HEK293 (cell line): ENCODE measurements at regions not wholly inside any gene's neighbourhood (a gene's known extent, or its start where the extent isn't known, plus 50 kb on each side); places are given as distances from the start of the nearest gene placed in this dataset.
"Not testable (repeated sequence)": the region's sequence is repeated elsewhere in the genome, so short reads cannot be mapped to it uniquely, and the experiment has no call there.

ENCODE experiments used
- CTCF ChIA-PET: fragments of 350-600 bp; formaldehyde crosslinking; extraction: SDS; loops from one replicate; lab custom pipeline; 2021; ENCODE audit warnings: antibody characterized with exemption; lab: Yijun Ruan, JAX
- POLR2A ChIA-PET: fragments of 300-600 bp; formaldehyde crosslinking; extraction: SDS; loops from one replicate; lab custom pipeline; 2020; ENCODE audit warnings: antibody characterized with exemption, inconsistent platforms; lab: Yijun Ruan, JAX
- H3K27ac ChIP-seq: fragments of 200-500 bp; sonication (Bioruptor generic); 2 replicates; pipeline ENCODE4 v1.5.1; 2014; ENCODE audit warnings: low read depth, low read length, control low read depth, inconsistent platforms; ENCODE audit errors: extremely low read depth
- H3K36me3 ChIP-seq, 2 experiments: fragments of 200-500 bp in 1 of 2; sonication (Bioruptor generic) in 1 of 2; 1 replicate in 1 of 2; 2 replicates in 1 of 2; pipeline ENCODE4 v1.5.1; 2014 to 2017; ENCODE audit warnings: inconsistent platforms in 2 of 2, low read length in 2 of 2; ENCODE audit not compliant: control insufficient read depth in 2 of 2, insufficient read depth in 1 of 2
- H3K4me1 ChIP-seq: fragments of 200-500 bp; sonication (Bioruptor generic); 2 replicates; pipeline ENCODE4 v1.5.1; 2014; ENCODE audit warnings: mild to moderate bottlenecking, low read length, inconsistent platforms; ENCODE audit not compliant: control insufficient read depth, insufficient read depth
- H3K4me3 ChIP-seq: 2 replicates; pipeline ENCODE4 v1.5.1; 2011; ENCODE audit warnings: low read depth, mild to moderate bottlenecking, control low read depth, low read length, moderate library complexity
- H3K9me3 ChIP-seq: fragments of 200-500 bp; sonication (Bioruptor generic); 2 replicates; pipeline ENCODE4 v1.5.1; 2014; ENCODE audit warnings: low read depth, low read length, inconsistent platforms; ENCODE audit not compliant: control insufficient read depth, insufficient read depth
- BCL11B ChIP-seq: fragments of 450-650 bp; formaldehyde crosslinking; IDR thresholded peaks from 2 replicates; pipeline ENCODE4 v1.5.1; 2016; ENCODE audit warnings: low read depth, missing biosample characterization, missing genetic modification characterization
- EGR2 ChIP-seq: fragments of 450-650 bp; formaldehyde crosslinking; IDR thresholded peaks from 2 replicates; pipeline ENCODE4 v1.5.1; 2016; ENCODE audit warnings: low read depth, missing biosample characterization, missing genetic modification characterization
- GLI2 ChIP-seq: fragments of 450-650 bp; formaldehyde crosslinking; IDR thresholded peaks from 2 replicates; pipeline ENCODE4; 2017; ENCODE audit warnings: missing biosample characterization, missing genetic modification characterization, low read depth, borderline replicate concordance
- HOXD13 ChIP-seq: sonication (generic); formaldehyde crosslinking; IDR thresholded peaks from 2 replicates; pipeline ENCODE4 v1.8.0; 2022; ENCODE audit warnings: missing genetic modification reagents, borderline replicate concordance
- KLF10 ChIP-seq: fragments of 450-650 bp; IDR thresholded peaks from 2 replicates; pipeline ENCODE4 v1.5.1; 2018; ENCODE audit warnings: missing biosample characterization, mild to moderate bottlenecking, missing genetic modification characterization
- SALL2 ChIP-seq: fragments of 450-650 bp; formaldehyde crosslinking; IDR thresholded peaks from 2 replicates; pipeline ENCODE4 v1.5.0; 2017; ENCODE audit warnings: missing biosample characterization, mild to moderate bottlenecking, missing genetic modification characterization, borderline replicate concordance
- SCRT1 ChIP-seq: fragments of 450-650 bp; formaldehyde crosslinking; IDR thresholded peaks from 2 replicates; pipeline ENCODE4 v1.5.1; 2016; ENCODE audit warnings: missing biosample characterization, missing genetic modification characterization, borderline replicate concordance
- SCRT2 ChIP-seq: fragments of 450-650 bp; formaldehyde crosslinking; IDR thresholded peaks from 2 replicates; pipeline ENCODE4 v1.5.1; 2016; ENCODE audit warnings: missing biosample characterization, missing genetic modification characterization
- ZBTB1 ChIP-seq: fragments of 450-650 bp; formaldehyde crosslinking; IDR thresholded peaks from 2 replicates; pipeline ENCODE4 v1.5.1; 2016; ENCODE audit warnings: missing biosample characterization, missing genetic modification characterization
- ZBTB48 ChIP-seq: fragments of 450-650 bp; formaldehyde crosslinking; IDR thresholded peaks from 2 replicates; pipeline ENCODE4 v1.5.1; 2016; ENCODE audit warnings: missing biosample characterization, missing genetic modification characterization
- ZNF157 ChIP-seq: fragments of 450-650 bp; formaldehyde crosslinking; IDR thresholded peaks from 2 replicates; pipeline ENCODE4 v1.5.1; 2016; ENCODE audit warnings: missing biosample characterization, missing genetic modification characterization
- ZNF175 ChIP-seq: fragments of 450-650 bp; formaldehyde crosslinking; IDR thresholded peaks from 2 replicates; pipeline ENCODE4 v1.5.1; 2016; ENCODE audit warnings: missing biosample characterization, missing genetic modification characterization
- ZNF221 ChIP-seq: fragments of 450-650 bp; formaldehyde crosslinking; IDR thresholded peaks from 2 replicates; pipeline ENCODE4 v1.5.1; 2017; ENCODE audit warnings: missing biosample characterization, missing genetic modification characterization, borderline replicate concordance
- ZNF266 ChIP-seq: fragments of 450-650 bp; formaldehyde crosslinking; IDR thresholded peaks from 2 replicates; pipeline ENCODE4 v1.5.1; 2016; ENCODE audit warnings: missing biosample characterization, missing genetic modification characterization, low read depth
- ZNF302 ChIP-seq: fragments of 450-650 bp; formaldehyde crosslinking; IDR thresholded peaks from 2 replicates; pipeline ENCODE4 v1.5.1; 2016; ENCODE audit warnings: missing biosample characterization, missing genetic modification characterization, low read depth
- ZNF37A ChIP-seq: fragments of 450-650 bp; IDR thresholded peaks from 2 replicates; pipeline ENCODE4 v1.5.1; 2018; ENCODE audit warnings: missing biosample characterization, missing genetic modification characterization
- ZNF473 ChIP-seq: fragments of 450-650 bp; formaldehyde crosslinking; IDR thresholded peaks from 2 replicates; pipeline ENCODE4 v1.5.1; 2017; ENCODE audit warnings: missing biosample characterization, missing genetic modification characterization
- ZNF670 ChIP-seq: fragments of 450-650 bp; formaldehyde crosslinking; IDR thresholded peaks from 2 replicates; pipeline ENCODE4 v1.5.1; 2016; ENCODE audit warnings: missing biosample characterization, missing genetic modification characterization, low read depth
- TF ChIP-seq, protein P1 (sequence below): fragments of 450-650 bp; IDR thresholded peaks from 2 replicates; pipeline ENCODE4 v1.5.1; 2018; ENCODE audit warnings: missing biosample characterization, missing genetic modification characterization

DNA sequence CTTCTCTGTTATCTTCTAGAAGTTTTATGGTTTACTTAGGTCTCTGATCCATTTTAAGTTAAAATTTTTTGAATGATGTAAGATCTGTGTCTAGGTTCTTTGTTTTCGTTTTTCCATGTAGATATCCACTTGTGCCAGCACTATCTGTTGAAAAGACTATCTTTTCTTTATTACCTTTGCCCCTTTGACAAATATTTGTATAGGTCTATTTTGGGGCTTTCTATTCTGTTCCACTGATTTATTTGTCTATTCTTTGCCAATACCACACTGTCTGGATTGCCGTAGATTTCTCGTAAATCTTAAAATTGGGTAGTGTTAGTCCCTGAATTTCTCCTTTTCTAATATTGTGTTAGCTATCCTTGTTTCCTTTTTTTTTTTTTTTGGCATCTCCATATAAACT, 71.4 kb upstream of the PDSS1 start (continued):
- TF ChIP-seq, protein P1, sequence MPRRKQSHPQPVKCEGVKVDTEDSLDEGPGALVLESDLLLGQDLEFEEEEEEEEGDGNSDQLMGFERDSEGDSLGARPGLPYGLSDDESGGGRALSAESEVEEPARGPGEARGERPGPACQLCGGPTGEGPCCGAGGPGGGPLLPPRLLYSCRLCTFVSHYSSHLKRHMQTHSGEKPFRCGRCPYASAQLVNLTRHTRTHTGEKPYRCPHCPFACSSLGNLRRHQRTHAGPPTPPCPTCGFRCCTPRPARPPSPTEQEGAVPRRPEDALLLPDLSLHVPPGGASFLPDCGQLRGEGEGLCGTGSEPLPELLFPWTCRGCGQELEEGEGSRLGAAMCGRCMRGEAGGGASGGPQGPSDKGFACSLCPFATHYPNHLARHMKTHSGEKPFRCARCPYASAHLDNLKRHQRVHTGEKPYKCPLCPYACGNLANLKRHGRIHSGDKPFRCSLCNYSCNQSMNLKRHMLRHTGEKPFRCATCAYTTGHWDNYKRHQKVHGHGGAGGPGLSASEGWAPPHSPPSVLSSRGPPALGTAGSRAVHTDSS (tag by site-specific recombination) = no peak
- TF ChIP-seq KLF10 (tag by site-specific recombination) = no peak
- TF ChIP-seq, all 188 proteins: peak for 0

DNA sequence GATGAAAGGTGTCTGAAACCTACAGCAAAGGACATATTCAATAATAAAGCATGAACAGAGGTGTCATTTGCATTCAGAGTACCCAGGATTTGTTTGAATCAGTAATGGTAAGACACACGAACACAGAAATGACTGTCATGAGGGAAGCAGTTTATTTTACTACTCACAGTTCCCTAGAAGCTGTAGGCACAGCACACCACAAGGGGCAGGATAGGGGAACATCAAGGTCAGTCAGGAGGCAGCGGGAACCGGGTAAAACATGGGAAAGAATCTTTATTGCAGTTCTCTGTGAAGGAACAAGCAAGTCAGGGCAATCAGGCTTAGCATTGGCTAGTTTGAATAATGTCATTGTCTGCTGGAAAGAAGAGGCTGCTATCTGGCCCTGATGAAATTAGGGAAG, 70.2 kb upstream of the PDSS1 start:
- H3K9me3 ChIP-seq = no peaks in the 10 kb centered on the region
- CTCF ChIA-PET = no interaction called here
- POLR2A ChIA-PET = no interaction called here
- H3K27ac ChIP-seq = no peak overlapping the region
- TF ChIP-seq ZNF266 (peak; percentile 100), HOXD13 (CRISPR knock-in tag) (no peak)
- H3K36me3 ChIP-seq = no peaks in the 10 kb centered on the region
- H3K4me3 ChIP-seq = no peak overlapping the region
- no peaks in the 10 kb centered on the region for H3K4me1 ChIP-seq

DNA sequence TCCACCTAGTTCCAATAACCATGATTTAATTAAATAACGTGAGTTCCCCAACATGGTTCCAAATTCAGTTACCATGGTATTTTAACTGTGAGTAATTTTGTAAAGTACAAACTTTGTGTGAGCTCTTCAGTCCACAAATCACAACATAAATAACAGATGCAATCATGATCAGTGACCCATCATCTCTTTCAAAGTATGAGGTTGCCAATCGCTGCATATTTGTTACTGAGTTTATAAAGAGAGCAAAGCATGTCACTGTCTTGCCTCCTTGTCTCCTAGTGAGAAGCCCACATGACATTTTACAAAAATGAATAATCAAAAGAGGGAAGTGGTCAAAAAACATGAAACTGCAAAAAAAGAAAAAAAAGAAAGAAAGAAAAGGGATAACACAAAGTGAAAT, 69.1 kb upstream of the PDSS1 start:
- Histone ChIP-seq H3K4me3 (no peak overlapping the region), H3K36me3 (no peaks in the 10 kb centered on the region), H3K9me3 (no peaks in the 10 kb centered on the region), H3K27ac (no peak overlapping the region)
- CTCF ChIA-PET = no interaction called here
- TF ChIP-seq ZNF670 (tag by site-specific recombination) (no peak), ZNF221 (tag by site-specific recombination) (no peak), ZNF175 (tag by site-specific recombination) (no peak), ZNF157 (tag by site-specific recombination) (no peak), BCL11B (tag by site-specific recombination) (no peak), GLI2 (tag by site-specific recombination) (no peak), ZNF473 (tag by site-specific recombination) (no peak), ZNF37A (tag by site-specific recombination) (no peak), EGR2 (no peak), SALL2 (tag by site-specific recombination) (no peak), ZNF302 (tag by site-specific recombination) (no peak), ZBTB1 (tag by site-specific recombination) (no peak), ZBTB48 (no peak)
- TF ChIP-seq, protein P1 (tag by site-specific recombination) = no peak
- TF ChIP-seq, all 188 proteins: peak for 0
- POLR2A ChIA-PET = no interaction called here
- no peaks in the 10 kb centered on the region for H3K4me1 ChIP-seq

DNA sequence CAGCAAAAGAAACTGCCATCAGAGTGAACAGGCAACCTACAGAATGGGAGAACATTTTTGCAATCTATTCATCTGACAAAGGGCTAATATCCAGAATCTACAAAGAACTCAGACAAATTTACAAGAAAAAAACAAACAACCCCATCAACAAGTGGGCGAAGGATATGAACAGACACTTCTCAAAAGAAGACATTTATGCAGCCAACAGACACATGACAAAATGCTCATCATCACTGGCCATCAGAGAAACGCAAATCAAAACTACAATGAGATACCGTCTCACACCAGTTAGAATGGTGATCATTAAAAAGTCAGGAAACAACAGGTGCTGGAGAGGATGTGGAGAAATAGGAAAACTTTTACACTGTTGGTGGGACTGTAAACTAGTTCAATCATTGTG, 65.3 kb upstream of the PDSS1 start:
- H3K4me3 ChIP-seq, POLR2A ChIA-PET, H3K27ac ChIP-seq, CTCF ChIA-PET, H3K36me3 ChIP-seq, H3K4me1 ChIP-seq, H3K9me3 ChIP-seq: not testable (repeated sequence)
- TF ChIP-seq SCRT2 (tag by site-specific recombination) (peak; percentile 83), SCRT1 (tag by site-specific recombination) (peak; percentile 80)
